HG03457 (cell line): ENCODE measurements at regions not wholly inside any gene's neighbourhood (a gene's known extent, or its start where the extent isn't known, plus 50 kb on each side); places are given as distances from the start of the nearest gene placed in this dataset.
A peak's percentile ranks its signal among the peaks of the same experiment; 100 is the strongest.

Source experiments
- ATAC-seq: cut with Tn5 transposase; IDR thresholded peaks from one replicate; pipeline ENCODE4 v1.9.1; 2021; ENCODE audit warnings: moderate number of reproducible peaks; ENCODE audit not compliant: unreplicated experiment

DNA sequence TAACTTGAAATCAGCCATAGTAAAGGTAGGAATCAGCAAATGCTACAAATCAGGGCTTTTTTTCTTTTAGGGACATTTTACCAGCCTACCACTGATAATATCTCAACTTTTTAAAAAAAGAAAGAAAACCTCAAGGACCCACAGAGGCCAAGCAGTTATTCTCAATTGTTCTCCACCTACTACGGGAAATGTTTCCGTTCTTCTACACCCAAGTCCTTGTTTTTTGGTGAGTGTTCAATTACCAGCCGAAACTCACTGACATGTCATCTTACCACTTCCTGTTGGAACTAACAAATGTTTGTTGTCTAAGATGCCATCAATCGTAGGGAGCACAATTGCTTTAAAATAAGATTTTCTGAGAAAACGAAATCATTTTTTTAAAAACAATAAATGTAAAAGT lies 50.2 kb upstream of the CDK1 start:
- no peak for ATAC-seq

GRCh38 chr10:60726257-60726656 lies 52.0 kb upstream of the CDK1 start:
- ATAC-seq: no peak

DNA sequence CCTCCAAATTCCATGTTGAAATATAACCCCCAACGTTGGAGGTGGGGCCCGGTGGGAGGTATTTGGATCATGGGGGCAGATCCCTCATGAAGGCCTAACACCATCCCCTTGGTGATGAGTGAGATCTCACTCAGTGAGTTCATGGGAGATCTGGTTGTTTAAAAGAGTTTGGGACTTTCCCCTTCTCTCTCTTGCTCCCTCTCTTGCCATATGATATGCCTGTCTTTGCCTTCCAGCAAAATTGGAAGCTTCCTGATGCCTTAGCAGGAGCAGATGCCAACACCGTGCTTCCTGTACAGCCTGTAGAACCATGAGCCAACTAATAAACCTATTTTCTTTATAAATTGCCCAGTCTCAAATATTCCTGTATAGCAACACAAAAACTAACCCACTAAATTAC lies 55.7 kb upstream of the CDK1 start:
- no peak for ATAC-seq

GRCh38 chr10:60719721-60720120 lies 58.6 kb upstream of the CDK1 start:
- no peak for ATAC-seq

DNA sequence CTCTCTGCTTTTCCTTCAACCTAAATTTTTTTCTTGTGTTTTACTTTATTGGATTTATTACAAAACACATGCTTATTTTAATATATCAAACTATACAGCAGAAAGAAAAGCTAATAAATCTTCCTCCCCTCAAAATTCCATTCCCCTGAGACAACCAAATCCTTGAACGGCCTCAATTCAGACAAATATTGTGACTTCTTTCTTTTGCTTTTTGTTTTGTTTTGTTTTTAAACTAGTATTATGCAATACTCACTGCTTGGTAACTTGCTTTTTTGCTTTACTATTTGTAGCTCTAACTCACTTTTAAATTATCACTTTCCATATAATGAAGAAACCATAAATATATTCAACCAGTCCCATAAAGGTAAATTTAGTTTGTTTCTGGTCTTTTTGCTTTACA lies 59.4 kb upstream of the CDK1 start:
- no peak for ATAC-seq

DNA sequence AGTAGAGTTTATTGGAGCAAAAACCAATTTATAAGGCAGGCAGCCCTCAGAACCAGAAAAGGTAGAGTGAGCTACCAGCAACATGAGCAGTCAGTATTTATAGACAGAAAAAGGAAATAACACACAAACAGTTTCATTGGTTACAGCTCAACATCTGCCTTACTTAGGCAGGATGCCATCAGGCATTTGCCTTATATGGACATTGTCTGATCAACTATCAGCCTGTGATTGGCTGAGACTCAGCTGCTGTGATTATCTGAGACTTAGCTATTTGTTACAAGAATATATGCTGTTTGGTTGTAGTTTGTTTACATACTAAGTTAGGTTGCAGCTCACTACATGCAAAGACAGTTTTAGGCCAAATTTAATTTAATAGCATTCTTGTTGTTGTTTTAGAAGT lies 60.4 kb upstream of the CDK1 start:
- ATAC-seq: peak; percentile 60

GRCh38 chr10:60714233-60714632 lies 64.0 kb upstream of the CDK1 start:
- ATAC-seq: no peak

GRCh38 chr10:60711496-60711895 lies 66.8 kb upstream of the CDK1 start:
- no peak for ATAC-seq

- no peak for ATAC-seq
Measured at GRCh38 chr10:60710041-60710440, 68.2 kb upstream of the CDK1 start.

GRCh38 chr10:60708666-60709065 lies 69.6 kb upstream of the CDK1 start:
- no peak for ATAC-seq

DNA sequence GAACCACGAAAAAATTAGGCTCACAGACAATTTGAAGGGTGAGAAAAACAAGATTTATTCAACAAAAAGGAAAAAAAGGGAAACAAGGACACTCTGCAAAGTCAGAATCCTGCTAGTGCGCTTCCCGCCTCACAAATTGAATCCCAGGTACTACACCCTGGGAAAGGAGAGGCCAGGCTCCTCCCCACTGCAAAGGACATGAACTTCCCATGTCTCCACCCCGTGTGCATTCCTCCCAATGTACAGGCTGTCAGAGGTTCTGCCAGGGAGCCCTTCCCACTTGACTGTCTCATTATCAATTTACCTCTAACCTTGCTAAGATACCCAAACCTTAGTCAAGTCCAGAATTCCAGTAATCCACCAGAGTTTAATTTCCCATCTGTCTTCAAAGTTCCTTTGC lies 70.4 kb upstream of the CDK1 start:
- ATAC-seq: no peak

- no peak for ATAC-seq
Measured at GRCh38 chr10:60706146-60706545, 72.1 kb upstream of the CDK1 start.

DNA sequence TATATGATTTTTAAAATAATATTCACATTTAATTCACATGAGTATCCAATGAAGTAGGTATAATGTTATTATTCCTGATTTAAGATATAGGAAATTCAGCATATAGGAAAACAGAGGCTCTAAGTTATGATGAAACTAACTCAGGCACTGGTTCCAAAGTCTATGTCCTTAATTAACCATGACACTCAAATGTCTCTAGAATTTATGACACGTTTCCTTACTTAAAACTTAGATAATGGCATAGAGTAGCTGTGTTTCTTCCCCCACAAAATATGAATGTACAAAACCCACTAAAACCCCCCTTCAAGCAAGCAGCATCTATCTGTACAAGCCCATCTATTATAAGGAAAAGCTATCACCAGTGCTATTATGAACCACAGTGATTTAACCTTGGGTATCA lies 72.9 kb upstream of the CDK1 start:
- ATAC-seq: no peak

GRCh38 chr10:60704471-60704870 lies 73.8 kb upstream of the CDK1 start:
- no peak for ATAC-seq

GRCh38 chr10:60703266-60704041 lies 74.8 kb upstream of the CDK1 start:
- no peak for ATAC-seq

GRCh38 chr10:60687679-60688078 lies 90.6 kb upstream of the CDK1 start:
- ATAC-seq: no peak

- no peak for ATAC-seq
Measured at GRCh38 chr10:60684091-60684490, 94.2 kb upstream of the CDK1 start.

GRCh38 chr10:60681103-60681502 lies 97.2 kb upstream of the CDK1 start:
- no peak for ATAC-seq

- ATAC-seq: no peak
Measured at GRCh38 chr10:60679388-60679990, 98.8 kb upstream of the CDK1 start.

- no peak for ATAC-seq
Measured at GRCh38 chr10:60678978-60679377, 99.3 kb upstream of the CDK1 start.

GRCh38 chr10:60677531-60678129 lies 100.6 kb upstream of the CDK1 start:
- no peak for ATAC-seq

DNA sequence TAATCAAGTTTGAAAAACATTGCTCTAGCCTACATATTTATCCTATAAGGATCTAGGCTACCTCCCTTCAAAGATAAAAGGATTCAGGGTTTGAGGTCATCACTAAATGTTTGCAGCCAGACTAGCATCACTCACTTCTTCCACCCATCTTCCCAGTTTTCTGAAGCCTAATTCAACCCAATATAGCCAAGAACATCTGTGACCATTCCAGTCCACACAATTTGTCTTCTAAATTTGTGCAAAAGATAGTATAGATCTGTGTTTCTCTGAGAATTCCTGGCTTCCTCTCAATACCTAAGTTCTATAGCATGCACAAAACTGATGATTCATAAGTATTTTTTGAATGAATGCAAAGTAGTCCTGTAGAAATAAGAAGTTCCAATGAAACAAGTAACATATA lies 103.0 kb upstream of the CDK1 start:
- no peak for ATAC-seq
